ENCODE measurements at regions not wholly inside any gene's neighbourhood (a gene's known extent, or its start where the extent isn't known, plus 50 kb on each side); places are given as distances from the start of the nearest gene placed in this dataset.

- Mint-ChIP-seq H3K27ac (no peak overlapping the region), H3K4me1 (peaks cover 42 to 45% of the 10 kb centered on the region in 2 experiments), H3K27me3 (ENCODE audit: low read depth) (no peaks in the 10 kb centered on the region), H3K9me3 (no peaks in the 10 kb centered on the region), H3K4me3 (no peak overlapping the region), H3K36me3 (ENCODE audit: insufficient read depth in 1 of 3, low read depth in 3 of 3) (peaks cover 0 to 10% (median 0%) of the 10 kb centered on the region in 3 experiments; a peak in 2 of 7 replicates)
- H4K20me1 ChIP-seq (ENCODE audit: control insufficient read depth, insufficient read depth, insufficient read length), result no peaks in the 10 kb centered on the region
- H3K23me2 ChIP-seq (ENCODE audit: insufficient read length, low read depth, low read length, poor library complexity, severe bottlenecking), result no peaks in the 10 kb centered on the region
- H3T11ph ChIP-seq (ENCODE audit: low read length), result no peak overlapping the region
- H3K4ac ChIP-seq (ENCODE audit: low read depth, low read length), result no peak overlapping the region
- H2BK5ac ChIP-seq (ENCODE audit: insufficient read length, low read length), result no peak overlapping the region
- no peak overlapping the region for H3K9ac ChIP-seq (ENCODE audit: extremely low read depth, insufficient read length, low read length)
- no peak overlapping the region for H4K5ac ChIP-seq (ENCODE audit: insufficient read length, low read depth, low read length)
- H3K79me1 ChIP-seq (ENCODE audit: insufficient read depth, low read depth, low read length, poor library complexity, severe bottlenecking), result no peaks in the 10 kb centered on the region
- no peak overlapping the region for H3K4me2 ChIP-seq (ENCODE audit: insufficient read depth, insufficient read length, low read length)
- no peaks in the 10 kb centered on the region for H3K9me3 ChIP-seq (ENCODE audit: control insufficient read depth, low read depth, low read length)
- H3K4me1 ChIP-seq (ENCODE audit: insufficient read depth, low read length), result peaks cover 5% of the 10 kb centered on the region; the same call in 1 of the 2 replicates
- no peak overlapping the region for H3K18ac ChIP-seq (ENCODE audit: insufficient read length, low read depth, low read length)
- H3K23ac ChIP-seq (ENCODE audit: insufficient read length, low read depth, low read length), result no peak overlapping the region
- H3K14ac ChIP-seq (ENCODE audit: insufficient read depth, low read length), result no peak overlapping the region
- H3K27me3 ChIP-seq (ENCODE audit: insufficient read depth, low read length), result no peaks in the 10 kb centered on the region
- H2AFZ ChIP-seq (ENCODE audit: low read length), result no peak overlapping the region
- H2BK12ac ChIP-seq (ENCODE audit: insufficient read length, low read depth, low read length), result no peak overlapping the region
- H2AK5ac ChIP-seq (ENCODE audit: insufficient read length, low read length), result no peak overlapping the region
- no peak for DNase-seq
- no peak overlapping the region for H2BK120ac ChIP-seq (ENCODE audit: low read depth, low read length, poor library complexity, severe bottlenecking)
- no peak overlapping the region for H2BK15ac ChIP-seq (ENCODE audit: low read depth, low read length)
- no CpG with 5 or more reads among the region's 1 CpG for WGBS (ENCODE audit: extremely low coverage, insufficient read length, low lambda C conversion rate)
- no peaks in the 10 kb centered on the region for H3K79me2 ChIP-seq (ENCODE audit: insufficient read depth, low read length)
- no peak overlapping the region for H4K91ac ChIP-seq (ENCODE audit: insufficient read length, low read depth, low read length)
- H2BK20ac ChIP-seq (ENCODE audit: low read depth, low read length, poor library complexity, severe bottlenecking), result no peak overlapping the region
- H4K8ac ChIP-seq (replicated peaks; ENCODE audit: insufficient read length, low read depth, low read length), result no peak overlapping the region
- H3K27ac ChIP-seq (ENCODE audit: insufficient read length, low read depth, low read length), result no peak overlapping the region
- no peak overlapping the region for H3K56ac ChIP-seq (ENCODE audit: insufficient read length, low read depth, low read length)
- TF ChIP-seq CTCF (conservative IDR thresholded peaks at IDR 0.05), result no peak
These were observed 397.7 kb upstream of the RGS6 start for GRCh38 chr14:71534506-71534905.
